Suprapubic skin (tissue), 3 donors: ENCODE measurements at regions not wholly inside any gene's neighbourhood (a gene's known extent, or its start where the extent isn't known, plus 50 kb on each side); places are given as distances from the start of the nearest gene placed in this dataset.

Experiments
- CTCF ChIP-seq, 2 donors: fragments of 200-600 bp in 1 of 2; fragments of 450-650 bp in 1 of 2; sonication (generic) in 1 of 2; IDR thresholded peaks; one replicate each; pipeline ENCODE4 v1.5.1; 2016 to 2019; ENCODE audit warnings: antibody characterized with exemption in 2 of 2, mild to moderate bottlenecking in 1 of 2, moderate library complexity in 1 of 2
- POLR2A ChIP-seq, 2 donors: fragments of 450-650 bp; IDR thresholded peaks; one replicate each; pipeline ENCODE4 v1.6.1; 2017; ENCODE audit warnings: antibody characterized with exemption in 2 of 2, mild to moderate bottlenecking in 2 of 2, moderate library complexity in 2 of 2

GRCh38 chr2:8027387-8027786 is 654.5 kb upstream of the ID2 start:
- no peak for TF ChIP-seq POLR2A (IDR thresholded peaks at IDR 0.05)
- TF ChIP-seq CTCF (IDR thresholded peaks at IDR 0.05): no peak
